ENCODE measurements at regions not wholly inside any gene's neighbourhood (a gene's known extent, or its start where the extent isn't known, plus 50 kb on each side); places are given as distances from the start of the nearest gene placed in this dataset.

GRCh38 chr4:111022758-111023157 is 399.9 kb upstream of the PITX2 start:
- H3K9me3 ChIP-seq (ENCODE audit: control insufficient read depth in 2 of 2, low read length in 2 of 2): no peaks in the 10 kb centered on the region
- H3K27me3 ChIP-seq (ENCODE audit: control insufficient read depth in 2 of 2, insufficient read depth in 2 of 2, low read length in 2 of 2): no peaks in the 10 kb centered on the region
- H3K27ac ChIP-seq (ENCODE audit: low read depth in 2 of 2, low read length in 2 of 2): no peak overlapping the region
- H3K4me1 ChIP-seq (ENCODE audit: control insufficient read depth in 2 of 2, insufficient read depth in 2 of 2, low read length in 2 of 2): no peaks in the 10 kb centered on the region
- no peak overlapping the region for H3K4me3 ChIP-seq (ENCODE audit: low read length in 2 of 2)
- H3K36me3 ChIP-seq (ENCODE audit: control insufficient read depth in 2 of 2, insufficient read depth in 2 of 2, low read length in 2 of 2): no peaks in the 10 kb centered on the region
- H3K9ac ChIP-seq (ENCODE audit: low read depth in 1 of 2, low read length in 2 of 2): no peak overlapping the region

GRCh38 chr4:111027526-111027925 is 404.6 kb upstream of the PITX2 start:
- H3K4me1 ChIP-seq (ENCODE audit: control insufficient read depth in 2 of 2, insufficient read depth in 2 of 2, low read length in 2 of 2): no peaks in the 10 kb centered on the region
- no peak overlapping the region for H3K9ac ChIP-seq (ENCODE audit: low read depth in 1 of 2, low read length in 2 of 2)

GRCh38 chr4:111028795-111029194 is 405.9 kb upstream of the PITX2 start:
- no peaks in the 10 kb centered on the region for H3K9me3 ChIP-seq (ENCODE audit: control insufficient read depth in 2 of 2, low read length in 2 of 2)

More at GRCh38 chr4:111027526-111027925, 404.6 kb upstream of the PITX2 start:
- H3K27ac ChIP-seq (ENCODE audit: low read depth in 2 of 2, low read length in 2 of 2): no peak overlapping the region
- no peak overlapping the region for H3K4me3 ChIP-seq (ENCODE audit: low read length in 2 of 2)
- H3K9me3 ChIP-seq (ENCODE audit: control insufficient read depth in 2 of 2, low read length in 2 of 2): no peaks in the 10 kb centered on the region
- no peaks in the 10 kb centered on the region for H3K27me3 ChIP-seq (ENCODE audit: control insufficient read depth in 2 of 2, insufficient read depth in 2 of 2, low read length in 2 of 2)
- H3K36me3 ChIP-seq (ENCODE audit: control insufficient read depth in 2 of 2, insufficient read depth in 2 of 2, low read length in 2 of 2): no peaks in the 10 kb centered on the region

GRCh38 chr4:111031001-111031579 is 408.2 kb upstream of the PITX2 start:
- no peak overlapping the region for H3K27ac ChIP-seq (ENCODE audit: low read depth in 2 of 2, low read length in 2 of 2)
- no peak overlapping the region for H3K9ac ChIP-seq (ENCODE audit: low read depth in 1 of 2, low read length in 2 of 2)
- no peaks in the 10 kb centered on the region for H3K36me3 ChIP-seq (ENCODE audit: control insufficient read depth in 2 of 2, insufficient read depth in 2 of 2, low read length in 2 of 2)
- no peaks in the 10 kb centered on the region for H3K27me3 ChIP-seq (ENCODE audit: control insufficient read depth in 2 of 2, insufficient read depth in 2 of 2, low read length in 2 of 2)
- H3K4me3 ChIP-seq (ENCODE audit: low read length in 2 of 2): no peak overlapping the region
- H3K4me1 ChIP-seq (ENCODE audit: control insufficient read depth in 2 of 2, insufficient read depth in 2 of 2, low read length in 2 of 2): no peaks in the 10 kb centered on the region
- H3K9me3 ChIP-seq (ENCODE audit: control insufficient read depth in 2 of 2, low read length in 2 of 2): no peaks in the 10 kb centered on the region

More at GRCh38 chr4:111028795-111029194, 405.9 kb upstream of the PITX2 start:
- no peak overlapping the region for H3K4me3 ChIP-seq (ENCODE audit: low read length in 2 of 2)
- H3K4me1 ChIP-seq (ENCODE audit: control insufficient read depth in 2 of 2, insufficient read depth in 2 of 2, low read length in 2 of 2): no peaks in the 10 kb centered on the region
- H3K27ac ChIP-seq (ENCODE audit: low read depth in 2 of 2, low read length in 2 of 2): no peak overlapping the region
- H3K27me3 ChIP-seq (ENCODE audit: control insufficient read depth in 2 of 2, insufficient read depth in 2 of 2, low read length in 2 of 2): no peaks in the 10 kb centered on the region
- H3K36me3 ChIP-seq (ENCODE audit: control insufficient read depth in 2 of 2, insufficient read depth in 2 of 2, low read length in 2 of 2): no peaks in the 10 kb centered on the region
- no peak overlapping the region for H3K9ac ChIP-seq (ENCODE audit: low read depth in 1 of 2, low read length in 2 of 2)

- Histone ChIP-seq H3K4me3 (ENCODE audit: low read length in 2 of 2) (no peak overlapping the region), H3K9me3 (ENCODE audit: control insufficient read depth in 2 of 2, low read length in 2 of 2) (no peaks in the 10 kb centered on the region), H3K36me3 (ENCODE audit: control insufficient read depth in 2 of 2, insufficient read depth in 2 of 2, low read length in 2 of 2) (no peaks in the 10 kb centered on the region), H3K27ac (ENCODE audit: low read depth in 2 of 2, low read length in 2 of 2) (no peak overlapping the region), H3K9ac (ENCODE audit: low read depth in 1 of 2, low read length in 2 of 2) (no peak overlapping the region), H3K27me3 (ENCODE audit: control insufficient read depth in 2 of 2, insufficient read depth in 2 of 2, low read length in 2 of 2) (no peaks in the 10 kb centered on the region), H3K4me1 (ENCODE audit: control insufficient read depth in 2 of 2, insufficient read depth in 2 of 2, low read length in 2 of 2) (no peaks in the 10 kb centered on the region)
Observed at GRCh38 chr4:111031596-111031995, 408.7 kb upstream of the PITX2 start.

GRCh38 chr4:111037591-111038360 is 414.9 kb upstream of the PITX2 start:
- Histone ChIP-seq H3K9ac (ENCODE audit: low read depth in 1 of 2, low read length in 2 of 2) (no peak overlapping the region), H3K27ac (ENCODE audit: low read depth in 2 of 2, low read length in 2 of 2) (no peak overlapping the region), H3K27me3 (ENCODE audit: control insufficient read depth in 2 of 2, insufficient read depth in 2 of 2, low read length in 2 of 2) (no peaks in the 10 kb centered on the region), H3K36me3 (ENCODE audit: control insufficient read depth in 2 of 2, insufficient read depth in 2 of 2, low read length in 2 of 2) (no peaks in the 10 kb centered on the region), H3K9me3 (ENCODE audit: control insufficient read depth in 2 of 2, low read length in 2 of 2) (no peaks in the 10 kb centered on the region), H3K4me3 (ENCODE audit: low read length in 2 of 2) (no peak overlapping the region), H3K4me1 (ENCODE audit: control insufficient read depth in 2 of 2, insufficient read depth in 2 of 2, low read length in 2 of 2) (no peaks in the 10 kb centered on the region)

- Histone ChIP-seq H3K9me3 (ENCODE audit: control insufficient read depth in 2 of 2, low read length in 2 of 2) (no peaks in the 10 kb centered on the region), H3K4me1 (ENCODE audit: control insufficient read depth in 2 of 2, insufficient read depth in 2 of 2, low read length in 2 of 2) (no peaks in the 10 kb centered on the region), H3K4me3 (ENCODE audit: low read length in 2 of 2) (no peak overlapping the region), H3K36me3 (ENCODE audit: control insufficient read depth in 2 of 2, insufficient read depth in 2 of 2, low read length in 2 of 2) (no peaks in the 10 kb centered on the region), H3K27ac (ENCODE audit: low read depth in 2 of 2, low read length in 2 of 2) (no peak overlapping the region), H3K9ac (ENCODE audit: low read depth in 1 of 2, low read length in 2 of 2) (no peak overlapping the region), H3K27me3 (ENCODE audit: control insufficient read depth in 2 of 2, insufficient read depth in 2 of 2, low read length in 2 of 2) (no peaks in the 10 kb centered on the region)
Observed at GRCh38 chr4:111040904-111041303, 418.0 kb upstream of the PITX2 start.

GRCh38 chr4:111043286-111043685 is 420.4 kb upstream of the PITX2 start:
- Histone ChIP-seq H3K4me1 (ENCODE audit: control insufficient read depth in 2 of 2, insufficient read depth in 2 of 2, low read length in 2 of 2) (no peaks in the 10 kb centered on the region), H3K36me3 (ENCODE audit: control insufficient read depth in 2 of 2, insufficient read depth in 2 of 2, low read length in 2 of 2) (no peaks in the 10 kb centered on the region), H3K9ac (ENCODE audit: low read depth in 1 of 2, low read length in 2 of 2) (no peak overlapping the region), H3K9me3 (ENCODE audit: control insufficient read depth in 2 of 2, low read length in 2 of 2) (no peaks in the 10 kb centered on the region), H3K27ac (ENCODE audit: low read depth in 2 of 2, low read length in 2 of 2) (no peak overlapping the region), H3K4me3 (ENCODE audit: low read length in 2 of 2) (no peak overlapping the region), H3K27me3 (ENCODE audit: control insufficient read depth in 2 of 2, insufficient read depth in 2 of 2, low read length in 2 of 2) (no peaks in the 10 kb centered on the region)

- no peaks in the 10 kb centered on the region for H3K9me3 ChIP-seq (ENCODE audit: control insufficient read depth in 2 of 2, low read length in 2 of 2)
- no peaks in the 10 kb centered on the region for H3K4me1 ChIP-seq (ENCODE audit: control insufficient read depth in 2 of 2, insufficient read depth in 2 of 2, low read length in 2 of 2)
- no peak overlapping the region for H3K9ac ChIP-seq (ENCODE audit: low read depth in 1 of 2, low read length in 2 of 2)
- no peaks in the 10 kb centered on the region for H3K36me3 ChIP-seq (ENCODE audit: control insufficient read depth in 2 of 2, insufficient read depth in 2 of 2, low read length in 2 of 2)
- no peak overlapping the region for H3K4me3 ChIP-seq (ENCODE audit: low read length in 2 of 2)
- H3K27ac ChIP-seq (ENCODE audit: low read depth in 2 of 2, low read length in 2 of 2): no peak overlapping the region
- no peaks in the 10 kb centered on the region for H3K27me3 ChIP-seq (ENCODE audit: control insufficient read depth in 2 of 2, insufficient read depth in 2 of 2, low read length in 2 of 2)
Observed at GRCh38 chr4:111045992-111046391, 423.1 kb upstream of the PITX2 start.

- no peak overlapping the region for H3K27ac ChIP-seq (ENCODE audit: low read depth in 2 of 2, low read length in 2 of 2)
- H3K4me1 ChIP-seq (ENCODE audit: control insufficient read depth in 2 of 2, insufficient read depth in 2 of 2, low read length in 2 of 2): no peaks in the 10 kb centered on the region
- no peaks in the 10 kb centered on the region for H3K9me3 ChIP-seq (ENCODE audit: control insufficient read depth in 2 of 2, low read length in 2 of 2)
- no peak overlapping the region for H3K4me3 ChIP-seq (ENCODE audit: low read length in 2 of 2)
- H3K27me3 ChIP-seq (ENCODE audit: control insufficient read depth in 2 of 2, insufficient read depth in 2 of 2, low read length in 2 of 2): no peaks in the 10 kb centered on the region
- no peaks in the 10 kb centered on the region for H3K36me3 ChIP-seq (ENCODE audit: control insufficient read depth in 2 of 2, insufficient read depth in 2 of 2, low read length in 2 of 2)
- no peak overlapping the region for H3K9ac ChIP-seq (ENCODE audit: low read depth in 1 of 2, low read length in 2 of 2)
Observed at GRCh38 chr4:111046811-111047210, 423.9 kb upstream of the PITX2 start.

All from mucosa of rectum (tissue), 2 donors.